ENCODE measurements at regions not wholly inside any gene's neighbourhood (a gene's known extent, or its start where the extent isn't known, plus 50 kb on each side); places are given as distances from the start of the nearest gene placed in this dataset.

- TF ChIP-seq CTCF (conservative IDR thresholded peaks at IDR 0.05; ENCODE audit: low read length) (no peak), EZH2phosphoT487 (IDR thresholded peaks at IDR 0.05; ENCODE audit: borderline replicate concordance) (no peak)
These were observed 385.0 kb downstream of the INSC start for GRCh38 chr11:15499674-15500073.
